H54 (cell line): ENCODE measurements at regions not wholly inside any gene's neighbourhood (a gene's known extent, or its start where the extent isn't known, plus 50 kb on each side); places are given as distances from the start of the nearest gene placed in this dataset.

Source experiments
- DNase-seq: peaks from one replicate; pipeline ENCODE4 v3.0.0; 2011; ENCODE audit warnings: low spot score, mixed read lengths; ENCODE audit not compliant: insufficient read length
- FAIRE-seq: peaks from 3 replicates; lab custom pipeline; 2011; peaks lifted over from hg19 to GRCh38; lab: Jason Lieb, UNC
- POLR2A ChIP-seq: IDR thresholded peaks from 2 replicates; pipeline ENCODE4 v1.6.1; 2011; ENCODE audit warnings: low read depth, mild to moderate bottlenecking, low read length

- no peak for TF ChIP-seq POLR2A
- no peak for FAIRE-seq
- DNase-seq, result no peak
Measured at GRCh38 chr1:112779665-112780526, 64.8 kb upstream of the PPM1J start.

GRCh38 chr1:112778137-112778536 lies 63.0 kb upstream of the PPM1J start:
- DNase-seq (no peak), FAIRE-seq (no peak)
- TF ChIP-seq POLR2A, result no peak

GRCh38 chr1:112776688-112777087 lies 61.6 kb upstream of the PPM1J start:
- no peak for FAIRE-seq
- TF ChIP-seq POLR2A, result no peak
- no peak for DNase-seq

GRCh38 chr1:112772781-112773180 lies 57.6 kb upstream of the PPM1J start:
- DNase-seq, result no peak
- TF ChIP-seq POLR2A, result no peak
- no peak for FAIRE-seq

DNA sequence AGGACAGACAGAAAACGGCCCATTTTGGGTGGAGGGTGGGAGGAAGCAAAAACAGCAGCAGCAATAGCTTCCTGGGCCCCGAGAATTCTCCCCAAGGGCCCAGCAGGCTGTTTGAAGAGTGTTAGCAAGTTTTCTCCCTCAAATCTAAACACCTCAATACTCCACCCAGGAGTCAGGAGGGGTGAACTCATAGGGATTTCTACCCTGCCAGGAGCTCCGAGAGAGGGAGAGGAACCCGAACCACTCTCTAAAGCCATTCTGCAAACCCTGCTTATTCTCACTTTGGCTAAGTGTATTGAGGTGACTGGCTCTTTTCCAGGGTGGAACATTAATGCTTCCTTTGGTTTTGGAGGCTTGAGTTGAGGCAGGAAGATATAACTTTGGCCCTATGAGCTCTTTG lies 55.6 kb upstream of the PPM1J start:
- TF ChIP-seq POLR2A, result no peak
- no peak for DNase-seq
- FAIRE-seq, result no peak

DNA sequence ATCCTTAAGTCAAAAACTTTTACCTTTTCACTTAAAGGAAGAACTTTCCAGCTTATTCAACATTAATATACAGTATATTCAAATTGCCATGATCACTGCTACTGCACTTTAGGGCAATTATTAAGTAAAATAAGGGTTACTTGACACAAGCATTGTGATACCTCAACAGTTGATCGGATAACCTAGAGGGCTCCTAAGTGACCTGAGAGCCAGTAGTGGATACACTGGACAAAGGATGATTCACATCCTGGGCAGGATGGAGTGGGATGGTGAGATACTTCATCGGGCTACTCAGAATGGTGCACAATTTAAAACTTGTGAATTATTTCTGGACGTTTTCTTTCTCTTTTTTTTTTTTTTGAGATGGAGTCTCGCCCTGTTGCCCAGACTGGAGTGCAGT lies 54.5 kb upstream of the PPM1J start:
- DNase-seq (no peak), FAIRE-seq (no peak)
- no peak for TF ChIP-seq POLR2A

DNA sequence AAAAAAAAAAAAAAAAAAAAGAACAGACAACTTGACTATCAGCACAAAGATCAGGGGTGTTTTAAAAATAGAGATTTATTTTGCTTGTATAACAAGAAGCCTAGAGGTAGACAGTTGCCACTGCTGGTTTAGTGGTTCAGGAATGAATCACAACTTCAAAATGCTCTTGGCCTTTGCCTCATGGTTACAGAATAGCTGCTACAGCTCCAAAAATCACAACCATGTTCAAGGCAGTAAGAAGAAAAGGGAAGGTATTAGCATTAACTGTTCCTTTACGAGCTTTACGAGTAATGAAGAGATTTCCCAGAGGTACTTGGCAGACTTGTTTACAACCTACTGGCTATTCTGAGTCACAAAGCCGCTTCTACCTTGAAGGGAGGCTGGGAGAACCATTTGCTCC lies 52.5 kb upstream of the PPM1J start:
- no peak for FAIRE-seq
- TF ChIP-seq POLR2A, result no peak

More for the DNA sequence above, 52.5 kb upstream of the PPM1J start:
- no peak for DNase-seq
